ENCODE measurements at regions not wholly inside any gene's neighbourhood (a gene's known extent, or its start where the extent isn't known, plus 50 kb on each side); places are given as distances from the start of the nearest gene placed in this dataset.
"Not testable (repeated sequence)": the region's sequence is repeated elsewhere in the genome, so short reads cannot be mapped to it uniquely, and the experiment has no call there.

DNA sequence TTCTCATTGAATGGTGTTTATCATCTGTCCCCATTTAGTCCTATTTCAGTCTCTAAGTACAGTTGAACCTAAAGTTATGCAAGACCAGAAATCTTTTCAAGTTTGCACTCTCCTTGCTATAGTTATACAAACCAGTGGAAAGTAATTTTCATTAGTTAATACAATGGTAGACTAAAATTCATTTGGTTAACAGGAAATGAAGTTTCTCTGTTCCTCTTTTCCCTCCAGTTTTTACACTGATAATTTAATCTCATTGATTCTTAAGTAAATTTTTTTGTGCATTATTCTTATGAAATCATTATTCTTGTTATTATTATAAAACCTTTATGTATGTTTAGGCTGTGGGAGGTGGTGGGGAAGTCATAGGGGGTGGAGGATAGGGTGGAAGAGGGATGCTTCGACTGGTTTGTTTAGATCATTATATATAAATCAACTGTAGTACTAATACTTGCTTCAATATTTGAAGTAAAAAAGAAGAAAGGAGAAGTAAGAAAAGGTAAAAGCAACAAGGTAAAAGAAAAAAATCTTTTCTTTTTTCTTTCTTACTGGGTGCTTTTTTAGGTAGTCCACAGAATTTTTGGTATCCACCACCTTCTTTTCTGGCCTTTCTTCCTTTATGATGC is 104.1 kb downstream of the GPR85 start (continued):
- TF ChIP-seq CTCF (IDR thresholded peaks at IDR 0.05) (no peak), FOXP4 (CRISPR knock-in tag; IDR thresholded peaks at IDR 0.05) (no peak), ZNF121 (CRISPR knock-in tag; IDR thresholded peaks at IDR 0.05) (no peak), ZNF263 (CRISPR knock-in tag; IDR thresholded peaks at IDR 0.05; ENCODE audit: low read depth) (no peak)

GRCh38 chr7:112981966-112982365 is 104.7 kb downstream of the GPR85 start:
- H3K4me1 Mint-ChIP-seq = no peaks in the 10 kb centered on the region; the same call in 1 of the 2 replicates
- TF ChIP-seq, protein P1, sequence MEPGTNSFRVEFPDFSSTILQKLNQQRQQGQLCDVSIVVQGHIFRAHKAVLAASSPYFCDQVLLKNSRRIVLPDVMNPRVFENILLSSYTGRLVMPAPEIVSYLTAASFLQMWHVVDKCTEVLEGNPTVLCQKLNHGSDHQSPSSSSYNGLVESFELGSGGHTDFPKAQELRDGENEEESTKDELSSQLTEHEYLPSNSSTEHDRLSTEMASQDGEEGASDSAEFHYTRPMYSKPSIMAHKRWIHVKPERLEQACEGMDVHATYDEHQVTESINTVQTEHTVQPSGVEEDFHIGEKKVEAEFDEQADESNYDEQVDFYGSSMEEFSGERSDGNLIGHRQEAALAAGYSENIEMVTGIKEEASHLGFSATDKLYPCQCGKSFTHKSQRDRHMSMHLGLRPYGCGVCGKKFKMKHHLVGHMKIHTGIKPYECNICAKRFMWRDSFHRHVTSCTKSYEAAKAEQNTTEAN (CRISPR knock-in tag; IDR thresholded peaks at IDR 0.05) = no peak
- TF ChIP-seq NFYB (CRISPR knock-in tag; conservative IDR thresholded peaks at IDR 0.05; ENCODE audit: low read depth) (no peak), CTCF (IDR thresholded peaks at IDR 0.05) (no peak), SMAD4 (CRISPR knock-in tag; IDR thresholded peaks at IDR 0.05) (no peak), ZNF281 (CRISPR knock-in tag; IDR thresholded peaks at IDR 0.05) (no peak), GTF2I (CRISPR knock-in tag; conservative IDR thresholded peaks at IDR 0.05) (no peak)
- TF ChIP-seq, protein P2, sequence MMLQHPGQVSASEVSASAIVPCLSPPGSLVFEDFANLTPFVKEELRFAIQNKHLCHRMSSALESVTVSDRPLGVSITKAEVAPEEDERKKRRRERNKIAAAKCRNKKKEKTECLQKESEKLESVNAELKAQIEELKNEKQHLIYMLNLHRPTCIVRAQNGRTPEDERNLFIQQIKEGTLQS (CRISPR knock-in tag; conservative IDR thresholded peaks at IDR 0.05) = no peak
- H3K27ac Mint-ChIP-seq = no peak overlapping the region
- H3K27me3 Mint-ChIP-seq (ENCODE audit: low read depth) = no peaks in the 10 kb centered on the region
- H3K9me3 Mint-ChIP-seq = no peaks in the 10 kb centered on the region
- no peak overlapping the region for H3K4me3 Mint-ChIP-seq
- CTCF ChIA-PET = no interaction called here
- no peaks in the 10 kb centered on the region for H3K36me3 Mint-ChIP-seq
- ATAC-seq = no peak
- POLR2A ChIA-PET = no interaction called here
- no peak for DNase-seq (ENCODE audit: low spot score)

DNA sequence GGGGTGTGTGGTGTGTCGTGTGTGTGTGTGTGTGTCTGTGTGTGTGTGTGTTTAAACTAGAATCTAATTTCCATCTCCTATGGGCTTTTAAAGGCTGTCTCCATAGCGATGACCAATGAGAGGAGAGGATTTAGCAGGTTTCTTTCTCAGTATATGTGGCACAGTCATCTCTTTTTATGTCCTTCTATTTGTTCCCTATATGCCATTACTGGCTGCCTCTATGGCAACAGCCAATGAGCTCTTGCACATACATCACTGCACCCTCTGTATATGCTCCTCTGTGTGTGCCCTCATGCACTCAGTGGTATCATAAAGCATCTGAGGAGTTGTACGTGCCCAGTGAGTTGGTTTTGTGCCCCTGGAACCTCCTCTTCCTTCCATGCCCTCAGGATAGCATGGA is 107.6 kb downstream of the GPR85 start:
- H3K27me3 Mint-ChIP-seq (ENCODE audit: low read depth); H3K36me3 Mint-ChIP-seq; CTCF ChIA-PET; ATAC-seq; DNase-seq (ENCODE audit: low spot score); H3K4me3 Mint-ChIP-seq; H3K27ac Mint-ChIP-seq; H3K9me3 Mint-ChIP-seq; POLR2A ChIA-PET; H3K4me1 Mint-ChIP-seq: not testable (repeated sequence)

DNA sequence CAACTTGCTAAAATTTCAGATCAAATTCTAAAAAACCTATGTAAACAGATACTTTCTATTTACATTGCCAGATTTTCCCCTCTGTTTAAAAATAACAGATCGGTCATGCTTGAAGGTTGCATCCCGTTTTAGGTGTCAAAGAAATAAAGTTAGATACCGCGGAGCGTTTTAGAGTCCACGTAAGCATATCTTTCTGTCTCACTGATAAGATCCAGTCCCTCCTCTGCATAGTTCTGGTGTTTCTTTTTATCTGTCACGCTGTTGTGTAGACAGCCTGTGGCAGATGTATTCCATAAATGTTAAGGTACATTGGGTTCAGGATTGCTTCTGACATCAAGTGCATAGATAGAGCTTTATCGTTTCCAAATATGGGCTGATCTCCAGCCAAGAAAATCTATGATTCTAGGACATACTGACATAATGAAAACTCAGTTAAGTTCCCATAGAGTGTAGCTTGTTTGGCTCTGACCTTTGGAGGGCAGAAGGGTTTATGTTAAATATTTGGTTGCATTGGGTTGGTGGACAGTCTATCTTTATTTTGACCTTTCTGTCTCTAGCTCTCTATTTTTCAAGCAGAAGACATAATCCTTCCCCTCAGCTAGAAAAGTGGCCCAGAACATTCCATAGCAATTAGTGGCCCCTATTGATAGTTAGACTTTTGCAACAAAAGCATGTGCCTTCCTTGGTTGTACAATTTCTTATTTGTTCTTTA is 109.2 kb downstream of the GPR85 start:
- ATAC-seq; H3K27ac Mint-ChIP-seq; H3K27me3 Mint-ChIP-seq (ENCODE audit: low read depth); H3K4me3 Mint-ChIP-seq; H3K4me1 Mint-ChIP-seq; DNase-seq (ENCODE audit: low spot score); H3K36me3 Mint-ChIP-seq; H3K9me3 Mint-ChIP-seq; CTCF ChIA-PET; POLR2A ChIA-PET: not testable (repeated sequence)

All from WTC11 (cell line).